Activated CD4-positive, alpha-beta T cell treated with anti-CD3 and anti-CD28 coated beads, Interleukin-2, amount 50 U/mL, for 4 hours (primary cell): ENCODE measurements at regions not wholly inside any gene's neighbourhood (a gene's known extent, or its start where the extent isn't known, plus 50 kb on each side); places are given as distances from the start of the nearest gene placed in this dataset.

Source experiments
- DNase-seq, 2 experiments: peaks; one replicate each; pipeline ENCODE4 v3.0.0-alpha.2; 2020

DNA sequence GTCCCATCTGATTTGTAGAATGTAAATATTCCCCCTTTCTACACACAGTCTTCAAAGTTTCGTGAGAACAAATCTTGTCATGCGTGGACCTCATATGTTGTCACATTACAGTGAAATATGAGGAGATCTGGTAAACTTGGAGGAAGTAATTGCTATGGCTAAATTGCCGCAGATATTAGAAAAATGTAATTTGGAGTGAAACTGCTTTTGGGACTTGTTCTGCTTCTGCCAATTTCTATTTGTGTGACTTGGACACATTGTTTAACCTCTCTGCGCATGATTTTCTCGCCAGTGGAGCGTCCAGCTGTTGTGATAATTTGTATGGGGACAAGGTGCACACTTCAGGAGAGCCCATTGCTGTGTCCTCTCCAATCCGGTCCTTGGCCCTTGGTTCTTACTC is 693.1 kb upstream of the SLC10A2 start:
- no peak for DNase-seq

DNA sequence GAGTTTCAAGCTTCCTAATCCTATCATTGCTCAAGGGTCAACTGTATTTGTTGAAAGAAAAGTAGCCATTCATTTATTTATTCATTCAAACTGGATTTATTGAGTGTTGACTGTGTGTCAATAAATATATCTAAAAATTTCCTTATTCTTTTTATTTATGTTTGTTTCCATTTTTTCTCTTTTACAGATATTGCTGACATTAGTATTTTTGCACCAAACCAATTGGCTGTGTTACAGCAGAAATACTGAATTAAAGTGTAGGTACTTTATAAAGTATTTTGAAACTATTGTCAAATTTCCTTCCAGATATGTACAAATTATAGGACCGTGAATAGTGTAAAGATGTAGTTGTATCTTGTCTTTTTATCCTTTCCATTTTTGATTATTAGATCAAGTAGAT is 692.0 kb upstream of the SLC10A2 start:
- DNase-seq = no peak

GRCh38 chr13:103757361-103757760 is 691.1 kb upstream of the SLC10A2 start:
- no peak for DNase-seq

- DNase-seq = no peak
These were observed 688.6 kb upstream of the SLC10A2 start for GRCh38 chr13:103754783-103755182.

DNA sequence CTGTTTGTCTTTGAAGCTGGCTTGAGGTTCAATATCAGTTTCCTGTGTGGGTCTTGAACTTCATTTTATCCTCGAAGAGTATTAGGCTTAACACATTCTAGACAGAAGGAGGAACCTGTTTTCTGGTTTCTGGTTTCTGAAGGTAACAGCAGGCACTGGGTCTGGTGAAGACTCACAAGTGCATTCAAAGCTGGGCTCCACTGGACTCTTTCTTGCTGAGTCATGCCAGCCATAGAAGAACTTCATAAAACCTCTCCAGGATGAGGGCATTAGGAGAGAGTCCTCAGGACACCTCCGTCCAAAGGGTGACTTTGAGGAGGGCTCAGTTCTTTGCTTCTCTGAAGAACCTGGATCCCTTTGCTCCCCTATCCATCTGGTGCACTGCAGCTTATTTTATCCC is 668.6 kb upstream of the SLC10A2 start:
- DNase-seq = no peak

GRCh38 chr13:103731959-103732358 is 665.7 kb upstream of the SLC10A2 start:
- no peak for DNase-seq

- DNase-seq = no peak
These were observed 664.2 kb upstream of the SLC10A2 start for GRCh38 chr13:103730407-103730806.

DNA sequence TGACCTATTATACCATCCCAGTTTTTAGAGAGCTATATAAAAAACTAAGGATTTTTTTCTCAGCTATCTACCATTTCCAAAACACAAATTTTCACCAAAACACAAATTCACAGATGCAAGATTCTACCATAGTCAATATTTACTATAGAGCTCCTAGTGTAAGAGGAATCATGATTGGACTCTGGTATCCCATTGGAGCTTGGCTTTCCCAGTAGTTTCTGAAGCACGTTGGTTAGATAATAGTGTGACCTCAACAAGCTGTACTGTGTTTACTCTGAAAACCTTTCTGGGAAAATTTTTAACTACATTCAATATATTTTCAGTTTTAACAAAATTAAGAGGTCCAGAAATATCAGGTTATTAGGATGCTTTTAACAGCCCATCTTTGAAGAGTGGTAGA is 660.6 kb upstream of the SLC10A2 start:
- DNase-seq = no peak

- no peak for DNase-seq
These were observed 650.5 kb upstream of the SLC10A2 start for GRCh38 chr13:103716718-103717117.

DNA sequence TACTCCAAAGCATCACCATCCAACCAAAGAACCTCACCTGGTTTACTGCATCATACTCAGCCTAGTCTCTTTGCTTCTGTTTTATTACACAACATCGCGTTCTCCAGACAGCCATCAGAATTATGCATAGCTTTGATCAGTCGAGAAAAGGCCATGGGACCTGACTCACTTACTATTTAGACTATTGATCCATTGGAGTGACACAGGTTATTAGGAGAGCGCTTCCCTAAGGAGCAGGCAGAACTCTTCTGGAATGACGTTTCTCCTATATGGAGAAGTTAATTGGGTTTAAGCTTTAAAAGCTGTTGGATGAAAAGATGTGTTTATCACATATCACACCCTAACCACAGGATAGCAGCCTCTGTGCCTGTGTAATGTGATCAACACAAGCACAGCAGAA is 649.1 kb upstream of the SLC10A2 start:
- DNase-seq = no peak

- DNase-seq = no peak
These were observed 637.0 kb upstream of the SLC10A2 start for GRCh38 chr13:103703246-103703645.

DNA sequence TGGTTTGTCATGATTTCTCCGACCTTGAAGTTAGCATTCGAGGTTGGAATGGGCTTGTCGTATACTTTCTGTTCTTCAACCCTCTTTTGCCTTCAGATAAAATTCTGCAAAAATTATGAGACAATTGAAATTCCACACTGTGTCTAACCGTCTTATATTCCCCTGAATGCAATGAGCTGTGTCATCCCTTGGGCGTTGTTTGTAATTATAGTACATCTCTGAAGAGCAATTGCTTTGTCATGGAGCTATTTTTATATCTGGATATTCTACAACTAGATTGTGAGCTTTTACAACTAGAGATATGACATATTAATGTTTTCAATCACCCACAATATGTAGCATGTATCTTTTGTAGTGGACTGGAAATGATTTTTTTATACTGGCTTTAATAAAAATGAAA is 631.8 kb upstream of the SLC10A2 start:
- no peak for DNase-seq

DNA sequence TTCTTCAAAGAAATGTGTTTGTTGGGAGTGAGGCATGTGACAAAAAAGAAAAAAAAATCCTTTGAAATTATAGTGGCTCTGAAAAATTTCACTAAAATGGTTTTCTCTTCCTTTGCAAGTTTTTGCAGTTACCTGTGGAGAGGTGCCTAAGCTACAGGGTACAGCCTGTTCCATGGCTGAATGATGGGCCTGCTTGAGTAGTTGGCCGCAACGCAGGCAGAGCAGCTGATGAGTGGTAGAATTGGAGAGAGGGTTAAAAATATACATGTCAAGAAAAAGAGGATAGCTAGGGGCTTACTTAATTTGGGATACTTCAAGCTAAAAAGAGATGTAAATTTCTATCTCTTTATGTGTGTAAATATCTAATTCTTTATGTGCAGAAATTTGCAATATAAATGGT is 629.1 kb upstream of the SLC10A2 start:
- DNase-seq = no peak

- no peak for DNase-seq
These were observed 628.3 kb upstream of the SLC10A2 start for GRCh38 chr13:103694471-103694870.

DNA sequence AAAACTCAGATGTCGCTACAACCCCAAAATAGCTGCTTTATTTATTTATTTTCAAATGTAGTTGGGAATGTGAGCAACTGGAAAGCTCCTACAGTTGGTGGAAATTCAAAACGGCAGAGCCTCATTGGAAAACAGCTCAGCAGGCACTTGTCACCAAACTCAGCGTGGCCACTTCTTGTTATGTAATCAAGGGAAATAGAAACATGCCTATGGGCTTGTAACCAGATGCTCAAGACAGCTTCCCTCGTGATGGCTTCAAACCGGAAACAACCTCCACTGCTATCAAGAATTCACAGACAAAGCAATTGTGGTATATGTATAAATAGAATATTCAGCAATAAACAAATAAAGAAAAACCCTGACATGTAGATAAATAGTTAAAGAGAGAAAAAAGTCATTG is 627.8 kb upstream of the SLC10A2 start:
- DNase-seq = no peak

DNA sequence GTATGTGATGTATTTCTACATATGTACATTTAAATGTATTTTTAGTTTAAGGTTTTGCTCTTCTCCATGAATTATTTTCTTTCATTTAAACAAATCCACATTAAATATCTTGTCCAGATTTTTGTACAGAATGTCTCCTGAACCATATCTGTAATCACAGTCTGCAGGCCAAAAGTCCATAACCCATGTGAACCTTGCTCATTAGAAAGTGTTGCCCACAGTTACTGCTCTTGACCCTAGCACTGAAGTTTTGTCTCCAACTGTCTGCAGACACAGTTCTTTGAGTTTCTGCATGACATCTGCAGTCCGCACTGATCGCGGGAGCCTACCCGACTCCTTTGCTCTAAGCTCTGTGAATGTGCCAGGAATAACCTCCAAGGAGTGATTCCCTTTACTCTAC is 626.2 kb upstream of the SLC10A2 start:
- DNase-seq = no peak

- DNase-seq = no peak
These were observed 610.1 kb upstream of the SLC10A2 start for GRCh38 chr13:103676329-103676728.

DNA sequence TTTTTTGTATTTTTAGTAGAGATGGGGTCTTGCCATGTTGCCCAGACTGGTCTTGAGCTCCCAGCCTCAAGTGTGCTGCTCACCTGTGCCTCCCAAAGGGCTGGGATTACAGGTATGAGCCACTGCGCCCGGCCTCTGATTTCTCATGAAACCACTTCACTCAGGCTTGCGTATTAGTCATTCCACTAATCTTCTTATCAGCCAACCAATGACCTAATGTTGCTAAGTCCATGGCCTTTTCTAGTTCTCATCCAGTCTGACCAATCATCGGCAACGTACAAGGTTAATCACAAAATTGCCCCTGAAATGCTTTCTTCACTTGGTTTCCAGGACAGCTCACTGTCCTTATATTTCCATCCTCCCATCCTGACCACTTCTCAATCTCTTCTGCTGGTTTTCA is 605.3 kb upstream of the SLC10A2 start:
- DNase-seq = no peak

DNA sequence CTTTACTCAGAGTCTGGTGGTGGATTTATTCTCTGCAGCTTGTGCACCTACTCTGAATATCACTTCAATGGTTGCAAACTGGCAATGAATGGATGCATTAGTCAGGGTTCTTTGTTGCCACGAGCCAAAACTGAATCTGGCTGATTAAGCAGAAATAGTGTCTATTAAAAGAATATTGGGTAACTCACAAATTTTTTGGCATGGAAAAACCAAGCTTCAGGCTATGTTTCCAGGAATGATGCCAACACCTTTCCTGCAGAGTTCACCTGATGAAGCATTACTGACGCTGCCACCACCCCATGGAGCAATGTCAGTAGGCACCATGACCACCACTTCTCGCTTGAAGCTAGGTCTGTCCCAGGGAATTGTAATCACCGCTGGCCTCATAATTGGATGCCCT is 597.8 kb upstream of the SLC10A2 start:
- DNase-seq = no peak

DNA sequence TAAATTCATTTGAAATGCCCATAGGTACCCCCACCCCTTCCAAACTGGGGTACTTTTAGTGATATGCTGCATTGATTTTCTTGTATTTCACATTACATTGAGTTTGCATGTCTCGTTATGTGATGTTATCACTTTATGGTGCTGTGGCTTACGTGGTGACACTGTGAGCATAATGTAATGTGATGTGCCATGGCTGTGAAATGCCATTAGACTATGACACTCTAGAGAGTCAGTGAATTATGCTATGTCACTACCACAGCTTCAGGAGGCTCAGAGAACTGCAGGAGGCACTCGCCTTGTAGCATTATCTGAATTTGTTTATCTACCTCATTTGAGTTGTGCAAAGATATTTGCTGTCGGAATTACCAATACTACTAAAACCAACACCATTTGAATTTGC is 590.1 kb upstream of the SLC10A2 start:
- DNase-seq = no peak

DNA sequence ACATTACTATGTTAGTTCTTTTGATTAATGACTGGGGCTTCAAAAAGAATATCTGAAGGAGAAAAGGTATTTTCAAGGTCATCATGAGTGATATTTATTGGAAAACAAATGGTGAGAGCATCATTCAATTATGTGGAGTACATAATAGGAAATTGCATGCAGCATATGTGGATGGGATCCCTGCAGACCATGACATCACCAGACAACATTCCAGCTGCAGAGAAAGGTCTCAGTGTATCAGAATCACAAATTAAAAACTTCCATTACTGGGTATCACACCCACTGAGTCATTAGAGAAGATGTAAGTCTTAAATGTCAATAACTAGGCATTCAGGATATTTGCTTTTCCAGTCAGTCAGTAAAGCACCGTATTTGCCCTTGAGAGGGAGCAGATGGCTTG is 574.4 kb upstream of the SLC10A2 start:
- DNase-seq = no peak

- no peak for DNase-seq
These were observed 573.1 kb upstream of the SLC10A2 start for GRCh38 chr13:103639326-103639725.

- DNase-seq = no peak
These were observed 572.5 kb upstream of the SLC10A2 start for GRCh38 chr13:103638706-103639105.

DNA sequence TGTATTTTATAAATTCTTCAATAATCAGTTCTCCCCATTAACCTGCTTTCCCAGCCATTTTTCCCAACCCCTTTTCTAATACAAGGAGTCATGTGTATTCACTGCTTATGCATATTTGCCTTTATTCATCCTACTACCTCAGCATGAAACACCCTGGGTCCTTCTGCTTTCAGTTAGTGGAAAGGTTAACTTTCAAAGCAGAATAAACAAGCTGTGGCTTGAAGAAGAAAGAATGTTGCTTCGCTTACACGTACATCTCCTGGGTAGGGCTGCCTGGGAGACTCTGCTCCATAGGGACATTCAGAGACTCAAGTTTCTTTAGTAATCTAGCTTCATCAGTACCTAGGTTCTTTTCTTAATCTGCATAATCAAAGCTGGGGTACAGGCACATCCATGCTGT is 567.8 kb upstream of the SLC10A2 start:
- DNase-seq = no peak

- no peak for DNase-seq
These were observed 559.0 kb upstream of the SLC10A2 start for GRCh38 chr13:103625194-103625593.

DNA sequence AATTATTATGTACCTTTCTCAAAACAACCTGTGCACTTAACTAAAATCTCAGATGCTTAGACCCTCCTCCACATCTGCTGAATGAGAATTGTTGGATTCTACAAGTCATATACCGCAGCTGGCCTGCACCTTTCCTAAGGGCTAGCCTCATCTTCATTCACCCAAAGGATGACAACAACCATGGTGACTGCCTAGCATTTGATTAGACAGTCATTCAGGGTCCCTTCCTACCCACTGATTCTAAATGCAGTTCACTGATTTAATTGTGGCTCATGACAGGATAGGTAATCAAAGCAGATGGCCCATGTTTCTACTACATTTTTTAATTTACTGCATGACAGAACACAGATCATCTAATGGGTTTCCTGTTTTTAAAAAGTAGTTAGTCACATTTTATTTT is 551.9 kb upstream of the SLC10A2 start:
- DNase-seq = no peak
